DND-41 (cell line): ENCODE measurements at regions not wholly inside any gene's neighbourhood (a gene's known extent, or its start where the extent isn't known, plus 50 kb on each side); places are given as distances from the start of the nearest gene placed in this dataset.

Experiments
- EZH2 ChIP-seq: IDR thresholded peaks from 3 replicates; pipeline ENCODE4 v1.6.1; 2012; ENCODE audit warnings: borderline replicate concordance, low read depth, mild to moderate bottlenecking, moderate library complexity, low read length, inconsistent platforms; ENCODE audit not compliant: severe bottlenecking
- TF ChIP-seq, protein P1 (sequence below): IDR thresholded peaks from 2 replicates; pipeline ENCODE4 v1.5.1; 2012; ENCODE audit warnings: borderline replicate concordance, low read length, moderate library complexity, mild to moderate bottlenecking; ENCODE audit not compliant: poor library complexity, severe bottlenecking; ENCODE audit errors: extremely low read depth

DNA sequence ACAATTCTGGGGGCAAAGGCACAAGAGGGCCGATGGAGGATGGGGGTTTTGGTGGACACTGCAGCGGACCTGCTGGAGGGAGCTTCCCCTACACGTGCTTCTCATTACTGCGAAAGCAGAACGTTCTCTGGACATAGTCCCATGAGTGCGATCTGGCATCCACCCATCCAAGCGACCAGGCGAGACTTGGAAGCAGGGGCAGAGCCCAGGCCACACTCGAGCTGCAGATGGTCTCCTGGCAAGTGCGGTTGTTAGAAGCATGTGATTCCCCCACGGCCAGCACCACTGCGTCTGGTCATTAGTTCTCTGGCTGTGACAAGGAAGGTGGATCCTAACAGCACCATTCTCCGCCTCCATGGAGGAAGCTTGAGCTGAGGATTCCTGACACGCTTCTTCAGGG is 118.4 kb upstream of the TCERG1L start:
- TF ChIP-seq, protein P1, sequence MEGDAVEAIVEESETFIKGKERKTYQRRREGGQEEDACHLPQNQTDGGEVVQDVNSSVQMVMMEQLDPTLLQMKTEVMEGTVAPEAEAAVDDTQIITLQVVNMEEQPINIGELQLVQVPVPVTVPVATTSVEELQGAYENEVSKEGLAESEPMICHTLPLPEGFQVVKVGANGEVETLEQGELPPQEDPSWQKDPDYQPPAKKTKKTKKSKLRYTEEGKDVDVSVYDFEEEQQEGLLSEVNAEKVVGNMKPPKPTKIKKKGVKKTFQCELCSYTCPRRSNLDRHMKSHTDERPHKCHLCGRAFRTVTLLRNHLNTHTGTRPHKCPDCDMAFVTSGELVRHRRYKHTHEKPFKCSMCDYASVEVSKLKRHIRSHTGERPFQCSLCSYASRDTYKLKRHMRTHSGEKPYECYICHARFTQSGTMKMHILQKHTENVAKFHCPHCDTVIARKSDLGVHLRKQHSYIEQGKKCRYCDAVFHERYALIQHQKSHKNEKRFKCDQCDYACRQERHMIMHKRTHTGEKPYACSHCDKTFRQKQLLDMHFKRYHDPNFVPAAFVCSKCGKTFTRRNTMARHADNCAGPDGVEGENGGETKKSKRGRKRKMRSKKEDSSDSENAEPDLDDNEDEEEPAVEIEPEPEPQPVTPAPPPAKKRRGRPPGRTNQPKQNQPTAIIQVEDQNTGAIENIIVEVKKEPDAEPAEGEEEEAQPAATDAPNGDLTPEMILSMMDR: no peak
- TF ChIP-seq EZH2: no peak
